ENCODE measurements at regions not wholly inside any gene's neighbourhood (a gene's known extent, or its start where the extent isn't known, plus 50 kb on each side); places are given as distances from the start of the nearest gene placed in this dataset.
A peak's percentile ranks its signal among the peaks of the same experiment; 100 is the strongest.

DNA sequence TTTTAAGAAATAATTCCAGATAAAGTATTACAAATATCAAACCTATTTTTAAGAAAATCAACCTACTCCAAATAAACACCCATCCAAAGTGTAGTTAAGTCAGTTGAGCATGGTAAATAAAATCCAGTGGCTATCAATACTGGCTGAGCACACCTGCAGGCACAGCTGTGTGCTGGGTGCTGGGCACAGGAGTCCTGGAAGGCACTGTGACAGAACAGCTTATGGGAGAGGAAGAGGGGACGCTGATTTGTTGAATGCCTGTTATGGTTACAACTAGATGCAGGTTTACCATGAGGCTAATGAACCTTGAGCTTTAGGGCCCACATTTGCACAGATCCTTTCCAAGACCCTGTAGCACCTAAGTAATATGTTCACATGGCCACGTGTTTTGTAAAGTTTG is 202.7 kb downstream of the MTX2 start:
- DNase-seq: no peak

DNA sequence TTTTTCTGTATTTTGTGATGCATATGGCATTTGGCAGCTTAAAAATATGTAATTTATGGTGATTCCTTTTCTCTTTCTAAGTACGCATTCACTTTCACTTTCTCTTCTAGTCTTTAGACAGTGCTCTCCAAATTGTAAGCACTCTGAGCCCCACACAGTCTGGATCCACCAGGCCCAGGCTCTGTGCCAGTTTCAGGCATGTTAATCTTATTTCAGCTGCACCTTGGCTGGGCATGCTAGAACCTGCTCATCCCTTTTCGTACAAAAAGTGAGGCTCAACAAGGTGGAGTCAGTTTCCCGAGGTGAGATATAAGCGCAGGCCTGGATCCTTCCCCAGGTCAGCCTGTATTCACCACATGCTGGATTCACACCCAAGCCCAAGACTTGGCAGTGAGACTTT is 203.9 kb downstream of the MTX2 start:
- peak in 2 of 6 experiments; percentile 19 to 23 for DNase-seq

DNA sequence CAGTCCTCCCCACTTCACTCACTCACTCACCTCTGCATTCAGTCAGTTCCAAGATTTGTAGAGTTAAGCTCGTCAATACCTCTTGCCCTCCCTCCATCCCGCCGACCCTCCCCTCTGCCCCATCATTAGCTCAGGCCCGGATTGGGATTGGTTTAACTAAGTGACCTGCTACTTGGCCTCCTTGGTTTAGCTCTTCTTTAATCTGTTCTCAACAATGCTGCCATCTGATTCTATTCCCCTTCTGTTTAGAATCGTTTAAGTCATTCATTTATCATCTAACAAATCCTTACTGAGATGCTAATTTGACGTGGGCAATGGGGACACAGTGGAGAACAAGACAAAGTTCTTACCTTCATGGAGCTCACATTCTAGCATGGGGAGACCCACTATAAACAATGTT is 204.6 kb downstream of the MTX2 start:
- DNase-seq: no peak

DNA sequence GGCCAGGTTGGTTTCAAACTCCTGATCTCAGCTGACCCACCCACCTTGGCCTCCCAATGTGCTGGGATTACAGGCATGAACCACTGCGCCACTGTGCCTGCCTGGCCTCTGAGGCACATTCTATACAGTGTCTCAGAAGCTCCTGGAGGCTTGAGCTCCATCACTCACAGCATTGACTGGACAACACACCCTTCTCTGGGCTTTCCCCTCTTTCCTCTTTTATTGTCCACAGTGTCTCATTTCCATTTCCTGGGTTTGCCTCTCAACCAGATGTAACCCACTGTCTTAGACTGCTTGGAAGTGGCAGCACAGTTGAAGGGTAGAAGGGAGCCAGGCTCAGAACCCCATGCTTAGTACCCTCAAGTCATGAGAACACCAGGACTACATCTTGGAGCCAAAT is 208.1 kb downstream of the MTX2 start:
- no peak for DNase-seq

DNA sequence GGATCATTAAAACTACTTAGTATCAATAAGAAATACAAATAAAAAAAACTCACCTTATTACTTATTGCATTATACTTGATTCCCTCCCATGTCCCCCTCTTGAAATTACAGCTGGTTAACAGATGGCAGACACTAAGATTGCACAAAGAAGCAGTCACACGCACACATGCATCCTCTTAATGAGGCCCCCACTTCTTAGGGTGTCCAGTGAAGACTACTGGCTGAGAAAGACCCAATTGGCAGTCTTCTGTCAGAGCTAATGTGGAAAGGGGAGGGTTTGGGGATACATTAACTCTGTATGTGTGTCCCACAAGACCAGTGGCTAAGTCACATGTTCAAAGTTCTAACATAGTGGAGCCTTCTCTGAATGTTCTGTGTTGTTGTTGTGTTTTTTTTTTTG is 210.7 kb downstream of the MTX2 start:
- DNase-seq: no peak

DNA sequence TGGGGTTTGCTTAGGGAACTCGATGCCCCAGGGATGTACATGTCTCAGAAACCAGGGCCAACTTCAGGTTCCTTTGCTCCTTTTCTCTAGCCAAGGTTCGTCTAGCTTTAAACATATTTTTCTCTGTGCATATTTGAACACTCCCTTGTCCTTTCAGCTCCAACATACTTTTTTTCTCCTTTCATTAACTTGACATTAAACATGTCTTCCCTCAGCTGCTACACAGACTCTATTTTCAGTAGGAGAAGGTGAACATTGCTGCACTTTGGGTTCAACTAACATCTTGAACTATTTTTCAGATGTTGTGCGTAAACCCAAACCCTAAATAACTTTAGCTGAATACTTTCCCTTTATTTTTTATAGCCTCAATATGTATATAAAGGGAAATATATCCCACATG is 212.9 kb downstream of the MTX2 start:
- DNase-seq: no peak

DNA sequence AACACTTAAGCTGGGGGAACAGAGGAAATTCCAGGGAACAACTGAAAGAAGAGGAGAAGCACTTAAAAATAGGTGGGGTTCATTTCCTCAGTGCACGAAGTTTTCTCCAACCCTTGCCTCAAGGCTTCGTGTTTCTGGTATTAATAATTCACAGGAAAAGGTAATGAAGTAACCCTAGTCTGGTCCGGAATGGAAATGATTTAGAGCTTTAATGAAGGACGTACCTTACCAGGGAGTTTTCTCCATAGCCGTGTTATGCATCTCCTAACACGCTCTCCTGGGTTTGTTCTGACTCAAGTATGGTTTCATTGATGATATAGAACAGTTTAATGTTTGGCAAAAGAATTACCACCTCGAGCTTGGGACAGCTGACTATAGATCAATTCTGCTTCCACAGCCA is 214.2 kb downstream of the MTX2 start:
- no peak for DNase-seq

DNA sequence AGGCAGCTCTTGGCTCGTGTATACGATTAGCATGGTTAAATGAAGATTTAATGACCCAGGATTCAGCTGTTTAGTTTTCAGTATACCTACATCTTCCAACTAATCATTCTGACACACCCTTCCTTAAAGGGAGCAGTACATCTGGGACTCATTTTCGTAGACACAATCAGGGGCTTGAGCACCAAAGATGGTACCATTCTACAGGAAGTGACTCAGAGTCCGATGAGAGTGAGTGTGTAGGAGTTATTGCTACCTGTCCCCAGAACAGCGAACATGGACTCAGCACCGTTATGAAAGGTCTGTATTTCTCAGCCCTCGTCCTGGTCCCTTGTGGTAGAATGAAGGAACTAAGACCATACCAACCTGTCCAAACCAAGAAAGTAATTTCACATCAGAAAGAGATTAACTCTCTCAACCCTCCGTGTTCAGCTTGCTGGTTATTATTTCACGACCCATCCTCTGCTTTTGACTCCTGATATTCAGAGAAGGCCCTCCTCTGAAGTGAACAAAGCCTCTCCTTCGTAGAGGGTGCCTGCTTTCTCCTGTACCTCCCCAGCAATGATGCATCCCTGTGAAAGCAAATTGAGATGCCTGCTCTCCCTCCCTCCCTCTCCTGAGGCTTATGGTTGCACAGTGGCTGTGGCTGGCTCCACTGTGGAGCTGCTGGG is 214.8 kb downstream of the MTX2 start:
- no peak for DNase-seq

DNA sequence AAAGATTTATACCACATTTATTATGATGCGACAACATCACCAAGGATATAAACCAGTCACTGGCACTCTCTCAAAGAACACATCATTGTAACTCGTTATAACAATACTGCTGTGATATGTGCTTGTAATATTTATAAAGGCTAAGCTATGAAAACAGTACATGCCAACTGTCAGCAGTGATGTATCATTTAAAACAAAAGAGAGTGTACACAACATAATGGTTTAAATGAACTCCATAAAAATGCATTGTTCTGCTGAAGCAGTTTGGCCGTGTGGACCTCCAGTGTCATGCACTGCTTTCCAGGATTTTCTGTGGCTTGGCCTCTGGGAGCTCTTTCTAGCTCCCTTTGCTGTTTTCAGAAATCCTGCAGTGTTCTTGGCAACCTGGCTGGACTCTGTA is 215.6 kb downstream of the MTX2 start:
- no peak for DNase-seq

DNA sequence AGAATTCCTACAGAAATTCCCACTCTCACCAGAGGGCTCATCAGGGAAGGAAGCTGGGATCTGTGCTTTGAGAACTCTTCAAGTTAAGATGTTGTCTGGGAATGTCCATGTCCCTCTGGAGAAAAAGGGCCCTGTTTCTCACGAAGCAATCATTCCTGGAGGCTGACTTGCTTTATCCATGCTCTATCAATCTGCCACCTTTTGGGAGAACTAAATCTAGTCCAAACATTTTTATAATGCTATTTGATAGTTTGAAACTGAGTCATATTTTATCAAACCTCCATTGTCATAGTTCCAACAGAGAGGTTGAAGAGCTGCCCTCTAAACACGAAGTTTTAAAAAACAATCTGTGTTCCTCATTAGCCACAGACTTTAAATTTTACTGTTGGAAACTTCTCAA is 219.2 kb downstream of the MTX2 start:
- no peak for DNase-seq

DNA sequence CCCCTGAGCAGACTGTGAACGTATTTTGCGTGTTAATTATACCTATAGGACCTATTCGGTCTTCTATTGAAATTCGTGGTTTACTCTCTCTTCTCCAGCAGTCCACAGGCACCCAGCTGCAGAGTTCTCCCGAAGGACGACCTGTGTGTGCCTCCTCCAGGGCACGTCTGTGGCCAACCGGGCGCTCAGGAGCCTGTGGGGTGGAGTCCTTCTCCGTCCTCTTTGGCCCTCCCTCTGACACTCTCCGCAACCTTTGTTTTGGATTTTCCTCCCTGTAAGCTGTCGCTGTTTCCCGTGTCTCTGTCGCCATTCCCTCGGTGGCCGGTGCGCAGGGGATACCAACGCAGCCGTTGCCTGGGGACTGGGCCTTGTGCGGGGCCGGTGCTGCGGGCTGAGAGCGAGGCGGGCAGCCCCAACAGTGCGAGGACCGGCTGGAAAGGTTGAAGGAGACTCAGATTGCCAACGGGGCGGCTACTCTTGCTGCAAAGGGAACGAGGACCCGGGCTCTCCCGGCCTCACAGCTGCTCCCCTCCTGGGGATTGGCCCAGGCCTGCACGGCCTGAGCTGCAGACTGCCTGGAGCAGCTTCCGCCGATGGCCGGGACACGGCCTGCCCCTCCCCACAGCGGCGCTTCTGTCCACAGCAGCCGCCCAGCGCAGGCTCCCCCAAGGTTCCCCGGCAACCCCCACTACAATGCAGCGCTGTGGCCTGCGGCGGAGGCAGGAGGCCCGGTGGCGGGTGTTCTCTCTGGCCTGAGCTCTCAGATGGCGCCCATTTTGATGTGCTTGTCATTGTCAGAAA is 221.0 kb downstream of the MTX2 start:
- DNase-seq: no peak

DNA sequence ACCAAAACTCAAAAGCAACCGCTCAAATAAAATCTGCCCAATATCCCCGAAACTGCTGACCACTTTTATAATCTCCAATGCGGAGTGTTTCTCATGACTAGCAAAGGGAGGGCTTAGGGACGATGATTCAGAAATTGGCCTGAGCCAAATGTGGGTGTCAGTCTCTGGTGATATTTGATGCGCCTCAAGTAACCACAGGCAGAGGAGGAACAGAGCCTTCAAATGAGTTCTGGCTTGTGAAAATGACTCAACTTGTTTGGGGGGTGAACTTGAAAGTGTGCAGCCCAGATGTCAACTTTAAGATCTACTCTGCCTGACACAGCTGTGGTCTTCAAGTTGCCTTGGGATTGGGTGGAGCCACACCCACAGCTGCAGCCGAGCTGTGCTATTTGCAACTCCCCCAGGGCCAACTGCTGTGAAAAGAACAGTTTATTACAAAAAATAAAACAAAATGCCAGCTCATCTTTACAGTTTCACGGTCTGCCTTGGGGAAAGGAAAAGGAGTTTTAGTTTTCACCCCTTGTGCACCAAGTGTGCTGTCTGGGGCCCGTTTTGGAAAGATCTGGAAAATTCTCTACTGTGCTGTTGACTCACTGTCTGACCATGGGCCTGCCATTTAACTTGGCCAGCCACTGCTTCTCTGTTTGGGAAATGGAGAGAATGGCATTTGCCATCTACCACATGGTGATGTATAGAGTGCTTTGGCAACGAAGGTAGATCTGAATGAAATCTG is 222.1 kb downstream of the MTX2 start:
- no peak for DNase-seq

DNA sequence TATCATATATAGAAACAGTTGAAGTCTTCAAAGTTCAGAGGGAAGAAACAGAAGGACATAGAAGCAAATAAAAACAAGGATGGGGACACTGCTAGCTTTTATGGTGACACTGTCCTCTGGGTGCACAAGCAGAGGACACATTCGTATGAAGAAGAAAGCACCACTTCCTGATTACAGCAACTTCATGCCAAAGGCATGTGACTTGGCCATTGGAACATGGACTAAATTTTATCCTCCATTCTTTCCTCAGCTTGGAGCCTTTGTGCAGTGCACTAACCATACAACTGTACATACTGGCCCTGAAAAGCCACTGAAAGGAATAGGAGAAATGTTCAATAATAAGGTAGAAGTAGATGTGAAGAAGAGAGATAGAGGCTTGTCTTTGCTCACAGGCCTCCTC is 223.3 kb downstream of the MTX2 start:
- no peak for DNase-seq

DNA sequence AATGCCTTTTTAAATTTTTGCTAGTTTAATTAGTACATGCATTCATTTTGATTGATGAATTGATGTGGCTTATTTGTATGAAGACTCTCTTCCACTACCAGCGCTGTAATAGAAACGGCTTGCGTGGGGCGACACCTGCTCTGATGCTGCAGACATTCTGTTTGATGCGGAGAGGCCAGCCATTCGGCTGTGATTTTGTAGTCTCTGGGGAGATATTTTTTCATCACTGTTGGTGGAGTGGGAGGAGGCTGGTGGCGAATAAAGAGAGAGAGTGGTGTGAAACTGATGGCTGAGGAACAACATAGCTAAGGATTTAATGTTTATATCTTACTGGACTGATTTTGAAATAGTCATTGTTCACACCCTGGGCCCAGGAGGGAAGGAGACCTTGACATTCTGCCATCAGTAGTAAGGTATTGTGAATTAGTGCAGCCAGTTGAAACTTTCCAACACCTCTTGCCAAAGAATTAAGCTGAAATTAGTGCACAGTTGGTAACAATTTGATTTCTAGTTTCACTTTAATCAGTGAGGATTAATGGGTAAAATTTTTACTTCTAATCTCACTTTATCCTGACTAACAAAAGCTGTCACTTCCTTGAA is 224.1 kb downstream of the MTX2 start:
- DNase-seq: no peak

DNA sequence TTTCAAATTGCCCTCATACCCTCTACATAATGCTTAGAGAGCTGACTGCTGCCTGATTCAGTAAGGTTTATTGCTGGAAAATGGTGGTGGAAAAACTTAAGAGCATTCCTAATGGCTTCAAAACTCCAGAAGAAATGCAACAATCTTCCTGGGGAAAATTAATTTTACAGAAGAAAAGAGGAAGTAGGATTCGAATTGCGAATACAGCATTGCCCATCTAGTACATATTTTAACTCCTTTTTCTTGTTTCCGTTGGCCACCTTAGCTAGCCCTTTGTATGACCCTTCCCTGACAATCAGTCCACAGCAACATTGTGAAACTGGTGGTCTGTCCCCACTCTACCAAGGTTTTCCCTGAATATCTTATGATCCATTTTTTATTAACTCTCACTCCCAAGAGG is 224.7 kb downstream of the MTX2 start:
- no peak for DNase-seq

DNA sequence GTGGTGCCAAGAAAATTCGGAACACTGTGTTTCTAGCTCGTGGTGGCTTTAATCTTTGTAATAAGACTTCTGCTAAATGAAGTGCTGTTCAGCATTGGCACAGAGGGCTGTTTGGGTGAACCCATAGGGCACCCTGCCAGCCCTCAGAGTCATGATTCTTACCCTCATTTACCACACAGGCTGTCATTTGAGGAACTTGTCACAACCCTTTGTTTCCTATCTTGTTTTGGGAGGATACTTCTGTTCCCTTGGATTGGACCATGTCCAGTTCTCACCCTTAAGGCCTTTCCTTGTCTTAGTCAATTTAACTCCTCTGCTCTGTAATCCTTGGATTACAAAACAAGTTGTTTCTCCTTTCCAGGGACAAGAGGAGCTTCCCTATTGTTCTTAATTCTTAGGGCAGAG is 225.7 kb downstream of the MTX2 start:
- no peak for DNase-seq

DNA sequence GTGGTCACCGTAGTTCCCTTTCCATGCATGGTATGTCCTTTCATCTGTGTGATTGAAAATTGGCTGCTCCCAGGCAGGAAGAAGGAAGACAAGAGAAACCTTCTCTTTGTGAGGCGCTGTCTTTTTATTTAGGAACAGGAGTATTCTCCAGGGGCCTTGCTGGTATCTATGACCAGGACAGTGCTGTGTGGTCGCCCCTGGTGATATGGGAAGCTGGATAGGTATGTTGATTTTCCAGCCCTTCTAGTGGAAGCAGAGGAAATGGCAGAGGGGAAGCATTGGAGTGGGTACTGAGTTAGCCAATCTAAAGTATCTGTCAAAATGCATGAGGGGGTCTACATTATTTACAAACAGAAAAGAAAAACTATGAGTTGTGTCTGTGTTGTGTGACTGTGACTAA is 226.6 kb downstream of the MTX2 start:
- no peak for DNase-seq

DNA sequence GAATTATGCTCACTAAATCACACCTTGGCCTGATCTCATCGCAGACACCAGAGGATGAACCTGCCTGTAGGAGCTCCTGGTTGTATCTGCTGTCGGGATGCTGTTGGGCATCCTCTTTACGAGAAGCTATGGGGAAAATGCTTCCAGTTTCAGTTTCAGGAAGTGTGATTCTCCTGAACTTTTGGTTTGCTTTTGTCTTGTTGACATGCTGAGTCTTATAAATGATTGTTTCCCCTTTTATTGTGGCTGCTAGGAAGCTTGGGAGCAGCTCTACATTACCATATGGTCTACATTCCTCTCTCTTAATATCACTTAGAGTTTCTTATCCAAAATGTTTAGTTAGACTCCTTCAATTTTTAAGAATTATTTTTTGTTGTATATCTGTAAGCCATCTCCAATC is 227.5 kb downstream of the MTX2 start:
- no peak for DNase-seq

DNA sequence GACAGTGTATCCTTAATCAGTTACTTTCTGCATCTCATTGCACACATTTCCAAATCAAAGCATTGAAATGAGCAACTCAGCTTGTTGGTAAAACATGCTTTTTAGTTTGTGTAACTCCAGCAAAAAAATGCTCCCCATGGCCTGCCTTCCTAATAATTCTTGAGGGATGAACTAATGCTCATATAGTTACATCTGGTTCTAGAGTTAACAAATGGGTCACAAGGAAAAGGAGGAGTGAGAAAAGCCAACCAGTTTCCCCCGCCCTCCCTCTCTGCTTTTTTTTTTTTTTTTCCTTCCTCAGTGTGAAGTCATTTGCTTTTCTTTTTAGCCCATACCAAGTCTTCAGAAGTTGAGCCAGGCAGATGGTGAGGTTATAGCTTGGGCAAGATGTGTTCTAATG is 231.7 kb downstream of the MTX2 start:
- DNase-seq: no peak

DNA sequence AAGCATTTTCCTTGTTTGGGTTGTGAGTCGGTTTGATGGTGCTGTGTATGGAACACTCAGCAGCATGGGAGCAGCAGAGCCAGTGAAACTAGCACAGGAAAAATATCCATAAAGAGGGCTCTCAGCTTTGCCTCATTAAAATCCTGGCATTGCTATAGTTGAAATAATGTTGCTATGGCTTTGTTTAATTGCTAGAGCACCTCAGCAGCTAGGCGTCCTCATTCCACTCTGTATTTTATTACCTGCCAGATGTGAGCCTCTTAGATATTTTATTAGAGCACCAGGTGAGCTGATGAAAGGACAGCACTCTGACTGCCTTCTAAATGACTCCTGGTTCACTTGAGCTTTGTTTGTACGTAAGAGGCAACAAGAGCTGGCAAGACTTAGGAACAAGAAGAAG is 232.4 kb downstream of the MTX2 start:
- no peak for DNase-seq

DNA sequence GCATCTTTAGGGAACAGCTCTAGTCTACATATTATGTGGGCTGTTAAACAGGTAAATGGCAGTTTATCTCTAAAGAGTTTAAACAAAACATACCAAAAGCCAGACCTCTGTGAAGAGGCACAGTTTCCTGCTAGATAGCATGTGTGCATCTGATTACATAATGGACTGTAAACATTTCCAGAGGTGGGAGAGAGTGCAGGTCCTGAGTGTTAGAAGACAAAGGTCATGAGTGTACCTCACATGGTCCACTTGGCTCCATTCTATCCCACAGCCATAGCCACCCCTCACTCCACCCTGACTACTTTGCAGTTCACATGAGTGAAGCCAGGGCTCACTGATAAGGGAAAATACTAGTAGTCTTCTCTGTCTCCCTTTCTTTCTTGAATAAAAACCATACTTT is 233.4 kb downstream of the MTX2 start:
- DNase-seq: no peak

DNA sequence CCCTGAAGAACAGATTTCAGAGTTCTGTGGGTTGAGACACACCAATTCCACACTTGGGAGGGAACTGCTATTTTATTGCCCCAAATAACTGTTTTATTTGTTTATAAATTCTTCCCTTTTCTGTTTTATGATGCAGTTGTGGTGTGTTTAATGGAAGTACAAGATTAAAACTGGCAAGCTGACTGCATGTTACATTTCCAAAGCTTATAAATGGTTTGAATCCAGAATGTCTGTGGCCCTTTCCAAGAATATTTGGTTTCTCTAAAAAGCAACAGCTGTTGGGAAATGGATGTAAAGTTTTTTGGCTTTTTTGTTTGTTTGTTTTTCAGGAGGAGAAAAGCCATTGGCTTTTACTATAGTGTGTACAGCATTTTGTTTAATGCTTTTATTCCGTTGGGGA is 234.5 kb downstream of the MTX2 start:
- no peak for DNase-seq

DNA sequence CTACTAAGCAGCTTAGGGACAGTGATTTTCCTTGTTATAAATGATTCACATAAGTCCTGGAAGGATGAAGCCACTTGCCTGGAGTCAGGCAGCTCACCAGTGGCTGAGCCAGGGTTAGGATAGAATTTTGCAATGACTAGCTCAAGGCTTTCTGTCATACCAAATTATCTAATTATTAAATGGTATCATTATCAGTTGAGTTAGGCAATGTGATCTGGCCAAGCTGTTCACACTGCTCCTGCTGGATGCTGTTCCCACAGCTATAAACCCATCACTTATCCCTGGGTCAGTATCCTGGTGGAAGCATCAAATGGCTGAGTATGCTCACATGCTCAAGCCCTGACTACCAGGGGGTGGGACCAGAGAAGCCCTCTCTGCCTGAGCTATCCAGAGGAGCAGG is 235.2 kb downstream of the MTX2 start:
- DNase-seq: no peak

DNA sequence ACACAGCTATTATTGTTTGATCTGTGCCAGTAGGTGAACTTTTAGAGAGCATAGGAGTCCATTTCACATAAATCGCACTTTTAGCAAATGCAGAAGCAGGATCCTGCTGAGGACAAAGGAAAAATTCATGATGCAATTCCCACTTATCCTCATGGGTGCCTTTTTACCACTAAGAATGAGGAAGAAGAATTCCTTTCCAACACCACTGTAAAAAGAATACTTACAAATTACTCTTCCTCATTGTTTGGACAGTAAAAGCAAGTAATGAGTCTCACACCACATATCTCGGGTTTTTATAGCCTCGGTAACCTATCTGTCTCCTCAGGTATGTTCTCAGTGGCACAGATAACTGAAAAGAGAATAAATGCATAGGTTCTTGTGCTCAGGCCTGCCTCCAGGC is 238.5 kb downstream of the MTX2 start:
- no peak for DNase-seq
